HG02981 (cell line): ENCODE measurements at regions not wholly inside any gene's neighbourhood (a gene's known extent, or its start where the extent isn't known, plus 50 kb on each side); places are given as distances from the start of the nearest gene placed in this dataset.
A peak's percentile ranks its signal among the peaks of the same experiment; 100 is the strongest.

Experiments used
- ATAC-seq: cut with Tn5 transposase; IDR thresholded peaks from one replicate; pipeline ENCODE4 v1.9.1; 2021; ENCODE audit warnings: mild to moderate bottlenecking, moderate library complexity; ENCODE audit not compliant: unreplicated experiment

DNA sequence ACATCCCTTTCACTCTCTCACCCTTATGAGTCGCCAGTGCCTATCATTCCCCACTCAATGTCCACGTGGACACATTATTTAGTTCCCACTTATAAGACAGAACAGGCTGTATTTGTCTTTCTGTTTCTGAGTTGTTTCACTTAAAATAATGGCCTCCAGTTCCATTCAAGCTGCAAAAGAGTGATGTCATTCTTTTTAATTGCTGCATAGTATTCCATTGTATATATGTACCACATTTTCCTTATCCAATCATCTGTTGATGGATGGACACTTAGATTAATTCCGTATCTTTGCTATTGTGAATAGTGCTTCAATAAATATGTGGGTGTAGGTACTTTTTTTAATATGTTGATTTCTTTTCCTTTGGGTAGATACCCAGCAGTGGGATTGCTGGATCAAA, 79.1 kb downstream of the ZNF365 start:
- no peak for ATAC-seq

DNA sequence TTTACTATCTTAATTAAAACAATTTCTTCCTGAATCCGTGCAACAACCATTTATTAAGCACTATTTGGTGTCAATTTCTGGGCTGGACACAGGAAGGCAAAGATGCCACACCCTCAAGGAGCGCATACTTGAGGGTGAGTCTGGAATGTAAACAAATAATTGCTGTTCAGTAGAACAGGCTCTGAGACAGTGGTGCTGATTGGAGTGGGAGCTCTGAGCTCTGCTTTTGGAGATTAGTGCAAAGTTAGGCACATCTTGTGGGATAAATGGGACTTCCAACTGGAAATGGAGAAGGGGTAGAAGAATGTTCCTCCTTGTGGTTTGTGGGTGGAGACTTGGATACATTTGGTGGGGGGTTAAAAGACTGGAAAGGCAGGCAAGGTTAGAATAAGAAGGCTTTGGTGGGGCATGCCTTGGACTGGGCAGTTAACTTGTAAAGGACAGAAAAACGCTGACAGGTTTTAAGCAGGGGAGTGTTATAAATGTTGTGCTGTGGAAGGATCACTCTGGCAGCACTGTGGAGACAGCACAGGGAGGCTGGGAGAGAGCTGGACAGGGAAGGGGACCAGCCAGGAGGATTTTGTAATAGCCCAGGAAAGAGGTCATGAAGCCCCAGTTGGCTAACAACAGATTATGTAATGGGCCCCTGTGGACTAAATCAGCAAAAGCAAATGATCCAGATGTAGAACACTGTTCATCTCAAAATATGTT, 80.7 kb downstream of the ZNF365 start:
- ATAC-seq = no peak

DNA sequence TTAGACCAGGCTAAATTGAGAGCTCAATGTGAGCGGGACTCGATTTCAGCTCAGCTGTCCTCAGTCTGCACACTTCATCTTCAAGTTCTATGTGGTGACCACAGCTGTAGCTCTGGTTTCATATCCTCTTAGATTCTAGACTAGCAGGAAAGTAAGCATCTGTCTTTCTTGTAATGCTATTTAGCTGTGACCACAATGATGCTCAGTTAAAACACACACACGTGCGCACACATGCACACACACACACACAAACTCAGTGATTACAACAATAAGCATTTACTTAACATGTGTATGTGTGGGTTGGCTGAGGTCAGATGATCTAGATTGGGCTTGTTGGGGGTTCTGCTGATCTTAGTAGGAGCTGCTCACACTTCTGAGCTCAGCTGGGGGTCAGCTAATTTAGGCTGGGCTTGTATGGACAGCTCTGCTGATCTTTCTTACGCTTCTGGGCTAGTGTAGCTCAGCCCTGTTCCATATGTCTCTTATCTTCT, 82.5 kb downstream of the ZNF365 start:
- peak; percentile 98 for ATAC-seq

DNA sequence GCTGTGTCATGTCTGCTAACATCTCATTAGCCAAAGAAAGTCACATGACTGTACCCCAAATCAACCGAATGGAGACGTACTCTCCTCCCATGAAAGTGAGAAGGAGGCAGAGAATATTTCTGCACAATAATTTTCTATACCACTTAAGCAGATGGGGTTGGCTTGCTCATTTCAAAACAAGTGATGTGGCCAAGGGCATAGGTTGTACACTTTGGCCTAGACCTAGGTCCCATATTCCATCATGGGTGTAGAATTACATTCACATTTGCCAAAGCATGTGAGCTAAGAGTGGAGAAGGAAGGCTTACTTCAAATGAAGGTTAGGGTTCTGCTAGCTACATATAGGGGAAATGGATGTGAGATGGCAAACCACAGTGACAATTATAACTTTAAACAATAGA, 83.0 kb downstream of the ZNF365 start:
- no peak for ATAC-seq

DNA sequence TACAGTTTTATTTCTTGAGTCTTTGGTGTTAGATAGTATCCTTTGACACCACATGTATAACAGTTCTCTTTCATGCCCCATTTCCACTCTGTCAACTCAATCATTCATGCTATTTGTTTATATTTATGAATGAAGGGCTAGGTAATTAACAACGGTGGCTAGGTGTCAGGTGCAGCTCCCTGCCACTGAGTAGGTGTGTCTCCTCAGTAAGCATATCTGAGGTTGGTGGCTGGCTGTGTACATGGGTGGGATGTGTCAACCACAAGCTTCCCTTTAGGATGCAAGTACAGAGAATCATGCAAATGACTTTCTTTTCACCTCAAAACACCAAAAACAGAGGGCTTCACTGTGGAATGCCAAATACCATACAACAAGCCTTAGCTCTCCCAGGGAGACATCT, 83.4 kb downstream of the ZNF365 start:
- no peak for ATAC-seq

DNA sequence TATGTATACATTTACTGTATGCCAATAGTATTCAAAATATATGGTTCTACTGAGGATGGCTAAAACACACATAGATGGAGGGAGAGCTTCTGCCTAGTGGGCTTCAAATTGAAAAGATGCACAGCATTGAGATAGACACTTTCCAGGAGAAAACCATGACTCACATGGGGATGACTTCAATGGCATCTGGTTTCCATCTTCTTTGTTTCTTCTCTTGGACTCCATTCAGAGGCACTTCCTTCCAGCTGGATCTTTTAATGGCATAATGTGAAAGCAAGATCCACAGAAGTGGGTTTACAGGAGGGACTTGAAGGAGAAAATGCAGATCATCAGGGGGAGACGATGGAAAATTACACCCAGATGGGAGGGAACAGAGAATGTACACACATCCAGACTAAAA, 84.9 kb downstream of the ZNF365 start:
- ATAC-seq = no peak

DNA sequence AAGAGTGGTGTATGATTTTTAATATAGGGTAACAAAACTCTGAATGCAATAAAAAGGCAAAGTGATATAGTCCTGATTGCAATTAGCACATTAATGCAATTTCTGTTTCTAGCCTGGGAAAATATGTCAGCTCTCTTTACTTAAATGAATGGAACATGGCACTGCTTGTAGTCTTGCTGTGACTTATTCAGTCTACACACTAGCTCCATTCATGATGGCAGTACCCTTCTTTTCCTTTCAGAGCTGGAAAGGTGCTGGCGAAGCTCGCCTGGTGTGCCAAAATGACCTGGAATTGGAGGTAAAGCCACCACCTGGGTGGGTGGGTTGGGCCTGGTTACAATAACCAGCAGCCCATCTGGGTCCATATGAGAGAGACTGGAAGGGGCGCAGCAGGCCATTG, 85.3 kb downstream of the ZNF365 start:
- ATAC-seq = no peak

DNA sequence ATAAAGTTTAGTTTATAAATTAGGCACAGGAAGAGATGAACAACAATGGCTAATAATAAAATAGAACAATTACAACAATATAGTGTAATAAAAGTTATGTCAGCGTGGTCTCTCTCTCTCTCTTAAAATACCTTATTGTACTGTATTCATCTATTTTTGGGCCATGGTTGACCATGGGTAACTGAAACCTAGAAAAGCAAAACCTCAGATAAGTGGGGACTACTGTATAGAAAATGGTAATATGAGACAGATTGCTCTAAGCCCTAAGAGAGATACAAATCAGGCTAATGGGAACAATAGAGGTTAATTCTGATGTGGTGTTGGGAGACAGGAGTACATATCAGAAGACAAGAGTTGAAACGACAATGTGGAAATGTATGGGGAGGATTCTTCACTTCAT, 86.2 kb downstream of the ZNF365 start:
- peak; percentile 32 for ATAC-seq

DNA sequence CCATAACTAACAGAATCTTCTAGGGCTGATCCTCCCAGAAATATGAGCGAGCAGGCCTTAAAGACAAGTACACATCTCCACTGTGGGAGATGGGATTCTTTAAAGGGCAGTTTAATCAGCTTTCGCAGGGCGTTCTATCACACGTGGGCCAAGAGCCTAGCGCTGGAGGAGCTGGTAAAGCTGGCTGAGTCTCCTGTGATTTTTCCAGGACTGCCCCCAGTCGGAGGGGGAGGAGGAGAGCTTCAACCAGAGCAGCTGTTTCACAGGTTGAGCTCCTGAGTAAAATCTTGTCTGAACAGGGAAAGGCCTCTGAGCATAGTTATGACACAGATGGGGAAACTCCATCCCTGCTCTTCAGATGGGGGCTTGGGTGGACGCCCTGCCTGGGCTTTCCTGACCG, 87.0 kb downstream of the ZNF365 start:
- no peak for ATAC-seq

DNA sequence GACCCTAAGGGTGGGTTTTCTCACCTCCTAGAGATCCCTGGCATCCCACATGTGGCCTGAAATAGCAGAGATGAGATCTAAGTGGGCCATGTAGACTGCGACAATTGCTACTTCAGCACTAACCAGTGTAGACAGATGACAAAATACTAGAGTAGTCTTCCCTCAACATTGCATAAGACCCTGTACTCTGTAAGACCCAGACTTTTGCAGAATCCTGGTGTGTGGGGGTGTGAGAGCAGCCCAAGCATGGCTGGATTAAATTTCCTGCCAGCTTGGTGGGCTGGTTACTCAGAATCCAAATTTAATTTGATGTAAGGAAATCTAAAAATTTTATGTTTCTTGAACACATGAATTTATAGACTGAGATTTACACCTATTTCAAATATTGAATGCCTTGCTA, 88.3 kb downstream of the ZNF365 start:
- no peak for ATAC-seq

DNA sequence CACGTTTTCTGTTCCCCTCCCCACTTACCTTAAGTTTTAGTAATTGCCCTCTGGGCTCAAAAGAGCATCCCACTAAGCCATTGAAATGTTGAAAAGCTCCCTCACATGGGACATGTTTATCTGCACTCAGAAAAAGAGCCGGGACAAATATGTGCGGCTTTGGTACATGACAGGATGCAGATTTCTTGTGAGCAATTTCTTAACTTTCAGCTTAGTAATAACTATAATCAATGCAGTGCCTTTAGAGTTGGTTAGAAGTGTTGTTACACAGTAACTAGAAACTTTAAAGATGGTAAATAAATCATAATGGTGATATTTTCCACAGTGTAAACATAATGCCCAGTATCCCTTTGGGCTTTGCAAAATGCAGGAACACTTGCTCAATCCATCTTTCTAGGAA, 89.2 kb downstream of the ZNF365 start:
- no peak for ATAC-seq

DNA sequence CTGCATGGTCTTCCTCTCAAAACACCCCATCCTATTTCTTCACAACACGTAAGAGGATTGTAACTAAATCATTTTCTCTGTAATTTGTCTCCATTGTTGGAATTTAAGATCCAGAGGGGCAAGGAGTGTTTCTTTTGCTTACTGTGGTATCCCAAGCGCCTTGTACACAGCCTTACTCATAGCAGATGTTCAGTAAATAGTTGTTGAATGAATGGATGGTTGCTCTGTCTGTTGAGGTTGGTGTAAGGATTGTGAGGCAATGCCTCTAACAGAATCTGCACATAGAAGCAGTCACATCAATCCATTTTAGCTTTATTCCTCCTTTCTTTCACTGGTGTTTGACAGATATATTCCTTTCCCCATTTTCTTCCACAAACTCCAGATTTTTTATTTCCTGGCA, 90.1 kb downstream of the ZNF365 start:
- ATAC-seq = no peak

DNA sequence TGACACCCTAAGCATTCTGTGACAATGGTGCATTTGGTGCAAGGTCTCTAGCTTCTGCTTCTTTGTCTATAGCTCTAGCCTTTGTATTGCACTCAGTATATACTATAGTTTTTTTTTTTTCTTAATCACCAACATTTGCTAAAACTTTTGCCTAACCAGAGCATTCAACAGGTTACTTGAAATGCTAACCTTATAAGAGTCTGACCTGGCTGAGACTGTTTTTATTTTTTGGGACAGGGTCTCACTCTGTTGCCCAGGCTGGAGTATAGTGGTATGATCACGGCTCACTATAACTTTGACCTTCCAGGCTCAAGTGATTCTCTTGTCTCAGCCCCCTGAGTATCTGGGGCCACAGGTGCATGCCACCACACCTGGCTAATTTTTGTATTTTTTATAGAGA, 92.4 kb downstream of the ZNF365 start:
- ATAC-seq = no peak

DNA sequence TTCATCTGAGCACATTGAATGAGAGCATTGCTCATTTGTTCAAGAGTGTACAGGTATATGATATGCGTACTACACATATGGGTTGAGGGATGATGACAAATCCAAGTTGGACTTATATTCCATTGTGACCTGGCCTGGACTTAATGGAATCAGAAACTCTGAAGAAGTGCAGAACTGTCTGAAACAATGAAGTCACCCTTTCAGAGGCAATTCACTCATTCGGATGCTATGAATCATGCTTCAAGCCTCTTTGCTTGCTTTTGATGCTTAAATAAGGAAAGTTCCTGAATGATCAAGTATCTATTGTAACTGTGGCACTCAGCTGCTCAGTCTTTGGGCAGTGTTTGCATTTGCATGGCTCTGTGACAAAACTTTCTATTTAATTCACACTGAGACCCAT, 93.4 kb downstream of the ZNF365 start:
- ATAC-seq = no peak

DNA sequence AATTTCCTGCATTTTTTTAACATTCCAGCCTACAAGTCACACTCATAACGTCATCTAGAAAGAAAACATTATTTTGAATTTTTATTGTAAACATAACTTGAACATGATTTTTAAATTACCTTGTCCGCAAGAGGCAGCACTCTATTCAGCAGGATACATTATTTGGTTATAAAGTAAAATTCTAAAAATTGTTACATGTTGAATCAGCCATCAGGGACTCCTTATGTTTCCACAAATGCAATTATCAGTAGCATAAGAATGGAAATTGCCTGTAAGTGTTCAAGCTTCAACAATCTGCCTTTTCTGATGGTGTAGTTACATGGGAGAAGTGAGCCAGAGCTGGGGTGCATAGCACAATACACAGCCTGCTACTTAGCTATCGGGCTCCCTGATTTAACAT, 97.5 kb downstream of the ZNF365 start:
- no peak for ATAC-seq

DNA sequence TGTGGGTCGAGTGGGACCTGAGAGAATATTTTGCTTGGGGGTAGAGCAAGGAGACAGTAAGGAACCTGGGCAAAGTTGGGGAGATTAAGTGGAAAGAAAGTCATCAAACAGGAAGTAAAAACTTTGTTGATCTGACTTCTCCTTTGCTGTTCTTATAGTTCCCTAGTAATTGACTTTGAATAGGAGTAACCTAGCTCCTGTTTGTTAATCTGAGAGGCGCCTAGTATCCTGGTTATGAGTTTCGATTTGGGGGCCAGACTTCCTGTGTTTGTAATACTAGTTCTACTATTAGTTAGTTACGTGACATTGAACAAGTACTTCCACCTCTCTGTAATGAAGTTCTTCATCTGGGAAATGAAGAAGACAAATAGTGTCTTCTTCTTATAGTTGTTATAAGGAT, 99.1 kb downstream of the ZNF365 start:
- no peak for ATAC-seq

DNA sequence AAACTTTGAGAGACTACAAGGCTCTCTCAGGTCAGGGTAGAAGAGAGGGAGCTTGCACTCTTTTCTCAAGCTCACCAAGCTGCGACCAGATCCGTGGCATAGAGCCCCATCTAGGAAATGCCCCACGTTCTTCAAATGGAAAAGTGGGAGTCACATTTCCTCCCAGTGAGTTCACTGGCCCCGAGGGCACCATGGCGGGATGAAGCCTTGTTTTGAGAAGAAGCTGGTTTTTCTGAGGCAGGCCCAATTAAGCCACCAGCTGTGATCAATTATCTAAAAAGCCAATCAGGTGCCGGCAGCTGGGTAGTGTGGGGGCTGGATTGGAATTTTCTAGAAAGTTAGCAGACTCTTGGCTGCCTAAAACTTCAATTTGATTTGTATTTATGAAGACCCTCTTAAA, 101.4 kb downstream of the ZNF365 start:
- no peak for ATAC-seq

DNA sequence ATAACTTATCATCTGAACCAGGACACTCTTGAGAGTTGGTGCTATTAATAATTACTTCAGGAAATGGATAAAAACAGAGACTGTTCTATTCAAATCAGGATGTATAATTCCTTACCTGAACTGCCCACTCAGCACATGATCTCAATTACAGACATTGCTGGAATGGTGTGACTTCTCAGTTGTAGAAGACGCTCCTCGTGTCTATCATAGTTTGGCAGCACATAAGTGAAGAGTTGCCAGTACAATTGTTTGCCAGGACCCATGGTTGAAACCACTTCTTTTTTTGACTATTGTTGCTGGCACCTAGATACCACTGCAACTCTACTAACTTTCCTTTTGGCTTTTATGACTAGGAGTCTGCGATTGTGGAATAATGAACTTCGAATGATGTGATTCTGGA, 105.4 kb downstream of the ZNF365 start:
- no peak for ATAC-seq

DNA sequence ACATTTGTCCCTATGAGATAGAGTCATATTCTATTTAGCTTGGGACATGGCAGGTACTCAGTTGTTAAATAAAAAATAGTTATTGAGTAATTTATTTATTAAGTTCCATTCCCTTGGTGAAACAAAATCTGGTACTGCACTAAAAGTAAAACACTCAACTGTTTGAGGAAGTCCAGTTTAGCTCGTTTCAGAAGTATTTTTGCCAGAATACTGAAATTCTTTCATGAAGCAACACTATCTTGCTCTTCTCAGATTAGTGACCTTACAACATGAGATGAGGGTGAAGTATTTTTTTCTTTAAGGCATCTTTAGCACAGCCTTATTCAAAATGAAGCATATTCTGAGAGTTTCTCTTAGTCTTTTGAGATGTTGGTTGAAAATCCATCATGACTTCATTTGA, 106.0 kb downstream of the ZNF365 start:
- ATAC-seq = no peak

DNA sequence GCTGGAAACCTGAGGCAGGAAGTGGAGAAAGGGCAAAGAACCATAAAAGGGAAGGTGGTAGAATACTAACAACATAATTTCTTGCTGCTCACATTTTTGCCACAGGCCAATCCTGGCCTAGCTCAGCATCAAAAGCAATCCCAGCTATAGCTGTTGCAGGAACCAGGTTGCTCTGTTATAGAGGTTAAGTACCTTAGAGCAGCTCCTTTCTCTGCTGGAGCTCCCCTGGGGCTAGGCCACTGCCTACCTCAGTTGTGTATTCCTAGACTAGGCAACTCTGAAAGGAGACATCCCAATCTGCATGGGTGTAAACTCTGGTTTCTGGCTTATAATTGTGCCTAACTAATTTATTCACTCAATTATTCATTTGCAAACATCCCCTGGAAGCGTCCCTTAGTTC, 108.4 kb downstream of the ZNF365 start:
- ATAC-seq = no peak

DNA sequence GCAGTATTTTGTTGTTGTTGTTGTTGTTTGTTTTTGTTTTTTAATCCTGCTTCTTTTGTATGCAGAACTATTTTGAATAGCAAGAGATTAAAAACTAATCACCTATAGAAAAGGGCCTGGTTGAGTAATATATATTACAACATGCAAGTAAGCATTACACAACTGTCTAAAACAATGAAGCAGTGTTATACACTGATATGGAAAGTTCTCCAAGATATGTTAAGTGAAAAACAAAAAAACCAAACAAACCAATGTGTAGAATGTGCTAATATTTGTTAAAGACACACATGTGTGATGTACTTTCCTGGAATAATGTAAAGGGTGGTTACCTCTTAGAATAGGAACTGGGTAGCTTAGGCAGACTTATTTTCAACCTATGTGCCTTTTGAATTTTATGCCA, 117.4 kb downstream of the ZNF365 start:
- no peak for ATAC-seq

DNA sequence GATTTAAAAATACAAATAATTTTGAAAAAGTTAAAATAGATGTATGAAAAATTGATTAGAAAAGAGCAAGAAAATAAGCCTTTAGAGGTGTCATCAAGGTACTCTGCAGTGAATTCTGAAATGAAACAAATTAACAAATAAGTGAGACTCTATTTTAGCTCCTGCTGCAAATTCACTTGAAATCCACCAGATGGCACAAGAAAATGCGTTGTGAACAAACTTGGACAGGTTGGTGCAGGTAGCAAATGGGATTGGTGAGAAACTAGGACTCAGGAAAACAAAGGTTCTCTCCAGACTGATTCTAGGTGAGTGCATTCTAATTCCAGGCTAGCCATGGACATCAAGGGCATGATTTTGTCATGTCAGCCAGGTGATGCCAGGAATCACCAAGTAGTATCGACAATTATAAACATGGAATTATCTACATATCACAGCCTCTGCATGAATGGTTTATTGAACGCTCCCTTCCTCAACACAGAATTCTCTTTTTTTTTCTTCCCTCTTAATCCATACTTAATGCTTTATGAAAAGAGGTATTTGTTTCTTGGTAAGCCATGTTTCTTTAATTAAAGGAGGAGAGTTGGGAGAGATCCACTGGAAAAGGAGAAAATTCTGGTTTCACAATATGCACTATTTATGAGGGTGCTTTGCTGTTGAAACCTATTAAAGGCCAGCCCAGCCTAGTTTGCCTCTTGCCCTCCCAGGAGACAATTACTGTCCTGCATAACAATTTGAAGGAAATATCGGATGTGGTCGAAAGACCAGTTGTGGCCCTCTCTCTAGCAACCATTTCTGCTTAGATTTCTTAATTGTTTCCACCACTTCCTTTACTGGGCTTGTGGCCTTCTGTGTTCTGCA, 118.1 kb downstream of the ZNF365 start:
- ATAC-seq = no peak

DNA sequence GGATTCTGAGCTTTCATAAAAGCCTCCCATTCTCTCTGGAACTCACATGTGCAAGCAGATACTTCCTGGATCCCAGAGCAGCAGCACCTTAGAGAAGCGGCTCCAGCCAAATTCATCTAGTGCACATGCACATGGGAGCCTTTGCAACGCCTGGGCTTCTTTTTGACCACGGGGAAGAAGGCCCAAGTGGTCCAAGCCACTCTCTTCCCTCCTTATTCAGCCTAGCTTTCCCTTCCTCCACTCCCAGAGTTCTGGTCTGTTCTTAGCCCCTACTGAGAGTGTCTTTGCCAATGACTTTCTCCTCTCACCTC, 118.7 kb downstream of the ZNF365 start:
- no peak for ATAC-seq
